T-cell (primary cell): ENCODE measurements at regions not wholly inside any gene's neighbourhood (a gene's known extent, or its start where the extent isn't known, plus 50 kb on each side); places are given as distances from the start of the nearest gene placed in this dataset.

ENCODE experiments used
- ATAC-seq, 4 experiments: fragments of 200-7000 bp in 3 of 4; fragments of 150-1000 bp in 1 of 4; cut with Tn5 transposase; replicated peaks in 1 of 4; 1 replicate in 3 of 4; 2 replicates in 1 of 4; pipeline ENCODE4 v1.10.0; 2021; ENCODE audit warnings: moderate library complexity in 3 of 4, mild to moderate bottlenecking in 2 of 4, moderate number of reproducible peaks in 1 of 4
- CTCF ChIA-PET, 2 donors: fragments of 300-600 bp; sonication (Branson Sonifier 250); formaldehyde crosslinking; loops; one replicate each; lab custom pipeline; 2022; ENCODE audit warnings: antibody characterized with exemption in 2 of 2; lab: Charles Lee
- POLR2A ChIA-PET, 2 donors: fragments of 300-600 bp; sonication (Branson Sonifier 250); formaldehyde crosslinking; loops; one replicate each; lab custom pipeline; 2022; ENCODE audit warnings: antibody characterized with exemption in 2 of 2; lab: Charles Lee
- DNase-seq, 35 experiments: peaks; one replicate each; pipeline versions ENCODE4 v3.0.0 to v3.0.0-alpha.2; 2013 to 2023
- H3K27ac ChIP-seq: one replicate; pipeline ENCODE4 v1.5.1; 2013; ENCODE audit warnings: low read length
- H3K27me3 ChIP-seq, 2 experiments: replicated peaks in 1 of 2; 1 replicate in 1 of 2; 2 replicates in 1 of 2; pipeline versions ENCODE4 v1.6.1 to v1.7.0; 2013; ENCODE audit warnings: low read length in 1 of 2, mixed read lengths in 1 of 2; ENCODE audit not compliant: control insufficient read depth in 2 of 2, insufficient read depth in 2 of 2; ENCODE audit errors: extremely low read depth in 1 of 2
- H3K36me3 ChIP-seq, 2 donors: 1 replicate in 1 of 2; 2 replicates in 1 of 2; pipeline versions ENCODE4 v1.6.1 to v1.7.0; 2013; ENCODE audit warnings: low read length in 1 of 2; ENCODE audit not compliant: control insufficient read depth in 2 of 2, insufficient read depth in 1 of 2; ENCODE audit errors: extremely low read depth in 1 of 2
- H3K4me1 ChIP-seq, 2 experiments: 1 replicate in 1 of 2; 2 replicates in 1 of 2; pipeline versions ENCODE4 v1.6.1 to v1.7.0; 2013; ENCODE audit warnings: low read length in 2 of 2, mixed read lengths in 1 of 2; ENCODE audit not compliant: insufficient read depth in 2 of 2, control insufficient read depth in 1 of 2; ENCODE audit errors: extremely low read depth in 1 of 2
- H3K4me3 ChIP-seq, 2 donors: 1 replicate in 1 of 2; 2 replicates in 1 of 2; pipeline versions ENCODE4 v1.5.1 to v1.7.0; 2013; ENCODE audit warnings: mild to moderate bottlenecking in 2 of 2, low read length in 1 of 2, moderate library complexity in 1 of 2; ENCODE audit not compliant: control insufficient read depth in 1 of 2; ENCODE audit errors: extremely low read depth in 1 of 2
- H3K9me3 ChIP-seq: 2 replicates; pipeline ENCODE4 v1.7.0; 2013
- H3K27ac Mint-ChIP-seq, 2 donors: one replicate each; pipeline ENCODE4 v1.8.0; 2020 to 2021; ENCODE audit warnings: mild to moderate bottlenecking in 2 of 2, mixed read lengths in 2 of 2
- H3K27me3 Mint-ChIP-seq, 2 donors: one replicate each; pipeline ENCODE4 v1.8.0; 2021 to 2022; ENCODE audit warnings: mixed read lengths in 2 of 2
- H3K36me3 Mint-ChIP-seq: one replicate; pipeline ENCODE4 v1.8.0; 2021; ENCODE audit warnings: mixed read lengths
- H3K4me1 Mint-ChIP-seq, 3 donors: one replicate each; pipeline ENCODE4 v1.8.0; 2020 to 2022; ENCODE audit warnings: mixed read lengths in 3 of 3, mild to moderate bottlenecking in 1 of 3
- H3K4me3 Mint-ChIP-seq, 3 donors: one replicate each; pipeline ENCODE4 v1.8.0; 2020 to 2022; ENCODE audit warnings: mild to moderate bottlenecking in 3 of 3, mixed read lengths in 3 of 3, moderate library complexity in 3 of 3
- H3K9me3 Mint-ChIP-seq, 3 donors: one replicate each; pipeline ENCODE4 v1.8.0; 2020 to 2022; ENCODE audit warnings: mixed read lengths in 3 of 3
- whole genome bisulfite sequencing: methylation state at CpG from one replicate; pipeline ENCODE4 v1.1.5; 2013; ENCODE audit warnings: missing lambda C conversion rate; ENCODE audit not compliant: insufficient coverage; 5-methylcytosine and 5-hydroxymethylcytosine counted together

GRCh38 chr10:33643042-33643441, 308.6 kb upstream of the NRP1 start:
- ChIA-PET CTCF (no interaction called here), POLR2A (no interaction called here)
- no peaks in the 10 kb centered on the region for H3K36me3 ChIP-seq
- no peak overlapping the region for H3K27ac ChIP-seq
- peaks cover 11 to 15% of the 10 kb centered on the region in 2 donors for H3K27me3 Mint-ChIP-seq
- H3K27me3 ChIP-seq = peaks cover 0 to 4% of the 10 kb centered on the region in 2 experiments
- H3K4me3 Mint-ChIP-seq = no peak overlapping the region
- H3K4me1 ChIP-seq = no peaks in the 10 kb centered on the region
- H3K27ac Mint-ChIP-seq = no peak overlapping the region
- H3K4me1 Mint-ChIP-seq = no peaks in the 10 kb centered on the region
- H3K4me3 ChIP-seq = no peak overlapping the region
- no peak for ATAC-seq
- no peaks in the 10 kb centered on the region for H3K9me3 ChIP-seq
- DNase-seq = no peak
- H3K36me3 Mint-ChIP-seq = no peaks in the 10 kb centered on the region
- peaks cover 0 to 1% (median 0%) of the 10 kb centered on the region in 3 donors for H3K9me3 Mint-ChIP-seq

GRCh38 chr10:33638891-33639290, 304.4 kb upstream of the NRP1 start:
- Histone ChIP-seq H3K27me3 (no peaks in the 10 kb centered on the region), H3K9me3 (no peaks in the 10 kb centered on the region), H3K27ac (no peak overlapping the region), H3K4me3 (no peak overlapping the region), H3K36me3 (no peaks in the 10 kb centered on the region), H3K4me1 (no peaks in the 10 kb centered on the region)
- H3K27ac Mint-ChIP-seq = no peak overlapping the region
- H3K4me1 Mint-ChIP-seq = no peaks in the 10 kb centered on the region
- ChIA-PET POLR2A (no interaction called here), CTCF (no interaction called here)
- WGBS = 95% methylated on average over 3 of the region's 3 CpGs
- no peaks in the 10 kb centered on the region for H3K36me3 Mint-ChIP-seq
- H3K9me3 Mint-ChIP-seq = no peaks in the 10 kb centered on the region
- H3K4me3 Mint-ChIP-seq = no peak overlapping the region
- peaks cover 15 to 20% of the 10 kb centered on the region in 2 donors for H3K27me3 Mint-ChIP-seq
- DNase-seq (no peak), ATAC-seq (no peak)

GRCh38 chr10:33638374-33638773, 303.9 kb upstream of the NRP1 start:
- no peaks in the 10 kb centered on the region for H3K9me3 ChIP-seq
- POLR2A ChIA-PET = no interaction called here
- no peak overlapping the region for H3K4me3 ChIP-seq
- no peaks in the 10 kb centered on the region for H3K36me3 ChIP-seq
- H3K4me1 ChIP-seq = no peaks in the 10 kb centered on the region
- no peak overlapping the region for H3K27ac ChIP-seq
- ATAC-seq (no peak), DNase-seq (no peak)
- CTCF ChIA-PET = no interaction called here
- no peaks in the 10 kb centered on the region for H3K4me1 Mint-ChIP-seq
- no peaks in the 10 kb centered on the region for H3K36me3 Mint-ChIP-seq
- no peak overlapping the region for H3K27ac Mint-ChIP-seq
- no peaks in the 10 kb centered on the region for H3K27me3 ChIP-seq
- no peak overlapping the region for H3K4me3 Mint-ChIP-seq
- H3K9me3 Mint-ChIP-seq = no peaks in the 10 kb centered on the region
- WGBS = no CpG with 5 or more reads among the region's 3 CpGs
- H3K27me3 Mint-ChIP-seq = peaks cover 12 to 17% of the 10 kb centered on the region in 2 donors

GRCh38 chr10:33635967-33636515, 301.6 kb upstream of the NRP1 start:
- peaks cover 0 to 3% of the 10 kb centered on the region in 2 experiments for H3K27me3 ChIP-seq
- H3K36me3 ChIP-seq = no peaks in the 10 kb centered on the region
- H3K4me1 Mint-ChIP-seq = no peaks in the 10 kb centered on the region
- H3K9me3 ChIP-seq = no peaks in the 10 kb centered on the region
- DNase-seq (no peak), ATAC-seq (no peak)
- H3K27ac ChIP-seq = no peak overlapping the region
- ChIA-PET POLR2A (no interaction called here), CTCF (no interaction called here)
- peaks cover 12 to 21% of the 10 kb centered on the region in 2 donors for H3K27me3 Mint-ChIP-seq
- no peak overlapping the region for H3K27ac Mint-ChIP-seq
- H3K4me1 ChIP-seq = no peaks in the 10 kb centered on the region
- no peaks in the 10 kb centered on the region for H3K9me3 Mint-ChIP-seq
- no peak overlapping the region for H3K4me3 Mint-ChIP-seq
- no peaks in the 10 kb centered on the region for H3K36me3 Mint-ChIP-seq
- no peak overlapping the region for H3K4me3 ChIP-seq
- no CpG with 5 or more reads among the region's 6 CpGs for WGBS

GRCh38 chr10:33632432-33632831, 298.0 kb upstream of the NRP1 start:
- Mint-ChIP-seq H3K9me3 (peaks cover 0 to 4% (median 0%) of the 10 kb centered on the region in 3 donors), H3K27me3 (peaks cover 10 to 24% of the 10 kb centered on the region in 2 donors), H3K4me1 (no peaks in the 10 kb centered on the region), H3K36me3 (no peaks in the 10 kb centered on the region), H3K27ac (no peak overlapping the region), H3K4me3 (no peak overlapping the region)
- Histone ChIP-seq H3K9me3 (no peaks in the 10 kb centered on the region), H3K4me1 (no peaks in the 10 kb centered on the region), H3K36me3 (no peaks in the 10 kb centered on the region), H3K27ac (no peak overlapping the region), H3K4me3 (no peak overlapping the region), H3K27me3 (peaks cover 0 to 3% of the 10 kb centered on the region in 2 experiments)
- no peak for ATAC-seq
- CTCF ChIA-PET = no interaction called here
- no peak for DNase-seq
- POLR2A ChIA-PET = no interaction called here

GRCh38 chr10:33631991-33632390, 297.5 kb upstream of the NRP1 start:
- H3K27me3 ChIP-seq = peaks cover 0 to 3% of the 10 kb centered on the region in 2 experiments
- no peak for DNase-seq
- no peaks in the 10 kb centered on the region for H3K4me1 ChIP-seq
- ATAC-seq = no peak
- H3K27ac Mint-ChIP-seq = no peak overlapping the region
- peaks cover 7 to 21% of the 10 kb centered on the region in 2 donors for H3K27me3 Mint-ChIP-seq
- POLR2A ChIA-PET = no interaction called here
- no peak overlapping the region for H3K4me3 ChIP-seq
- H3K36me3 Mint-ChIP-seq = no peaks in the 10 kb centered on the region
- H3K4me3 Mint-ChIP-seq = no peak overlapping the region
- no peaks in the 10 kb centered on the region for H3K9me3 ChIP-seq
- no peak overlapping the region for H3K27ac ChIP-seq
- H3K4me1 Mint-ChIP-seq = no peaks in the 10 kb centered on the region
- WGBS = 96% methylated on average over 3 of the region's 3 CpGs
- CTCF ChIA-PET = no interaction called here
- H3K36me3 ChIP-seq = no peaks in the 10 kb centered on the region
- H3K9me3 Mint-ChIP-seq = peaks cover 0 to 4% (median 0%) of the 10 kb centered on the region in 3 donors

- Histone ChIP-seq H3K4me1 (no peaks in the 10 kb centered on the region), H3K4me3 (no peak overlapping the region), H3K9me3 (no peaks in the 10 kb centered on the region), H3K36me3 (no peaks in the 10 kb centered on the region), H3K27ac (no peak overlapping the region), H3K27me3 (peaks cover 0 to 3% of the 10 kb centered on the region in 2 experiments)
- H3K27ac Mint-ChIP-seq = no peak overlapping the region
- no peaks in the 10 kb centered on the region for H3K36me3 Mint-ChIP-seq
- CTCF ChIA-PET = interaction anchor here in 1 of 2 donors (0.8 kb wide), 1 partner anchor 205 kb away, joined by 3 read pairs; no protein-coding TSS in a partner anchor
- no peak for ATAC-seq
- H3K9me3 Mint-ChIP-seq = peaks cover 0 to 4% (median 0%) of the 10 kb centered on the region in 3 donors
- DNase-seq = no peak
- POLR2A ChIA-PET = no interaction called here
- no peak overlapping the region for H3K4me3 Mint-ChIP-seq
- H3K27me3 Mint-ChIP-seq = peaks cover 14 to 22% of the 10 kb centered on the region in 2 donors
- no peaks in the 10 kb centered on the region for H3K4me1 Mint-ChIP-seq
- WGBS = 83% methylated on average over 2 of the region's 2 CpGs
Measured at GRCh38 chr10:33630761-33631160, 296.3 kb upstream of the NRP1 start.
